AG04450 (cell line): ENCODE measurements at regions not wholly inside any gene's neighbourhood (a gene's known extent, or its start where the extent isn't known, plus 50 kb on each side); places are given as distances from the start of the nearest gene placed in this dataset.

Experiments used
- CTCF ChIA-PET: fragments of 300-600, 350-600 bp; formaldehyde crosslinking; extraction: SDS; loops from one replicate; lab custom pipeline; 2022; ENCODE audit warnings: antibody characterized with exemption, inconsistent platforms; lab: Charles Lee
- POLR2A ChIA-PET: fragments of 350-600 bp; formaldehyde crosslinking; extraction: SDS; loops from one replicate; lab custom pipeline; 2021; ENCODE audit warnings: antibody characterized with exemption, inconsistent platforms; lab: Yijun Ruan, JAX
- DNase-seq: peaks from one replicate; pipeline ENCODE4 v3.0.0-alpha.2; 2011; ENCODE audit warnings: low read depth, low spot score
- H3K27ac ChIP-seq: one replicate; pipeline ENCODE4 v1.5.1; 2012; ENCODE audit warnings: low read depth, low read length, control low read depth
- H3K27me3 ChIP-seq: one replicate; pipeline ENCODE4 v1.6.0; 2012; ENCODE audit warnings: low read length; ENCODE audit not compliant: control insufficient read depth, insufficient read depth
- H3K4me3 ChIP-seq: 2 replicates; pipeline ENCODE4 v1.5.1; 2011; ENCODE audit warnings: mild to moderate bottlenecking, low read depth, low read length, control low read depth
- H3K9me3 ChIP-seq: 2 replicates; pipeline ENCODE4 v1.5.1; 2012; ENCODE audit warnings: low read length; ENCODE audit not compliant: control insufficient read depth, insufficient read depth
- TF ChIP-seq, protein P1 (sequence below): IDR thresholded peaks from 2 replicates; pipeline ENCODE4 v1.5.1; 2011; ENCODE audit warnings: low read depth, low read length, control low read depth, inconsistent platforms

GRCh38 chr5:81851481-81852178 lies 100.7 kb upstream of the SSBP2 start:
- TF ChIP-seq, protein P1, sequence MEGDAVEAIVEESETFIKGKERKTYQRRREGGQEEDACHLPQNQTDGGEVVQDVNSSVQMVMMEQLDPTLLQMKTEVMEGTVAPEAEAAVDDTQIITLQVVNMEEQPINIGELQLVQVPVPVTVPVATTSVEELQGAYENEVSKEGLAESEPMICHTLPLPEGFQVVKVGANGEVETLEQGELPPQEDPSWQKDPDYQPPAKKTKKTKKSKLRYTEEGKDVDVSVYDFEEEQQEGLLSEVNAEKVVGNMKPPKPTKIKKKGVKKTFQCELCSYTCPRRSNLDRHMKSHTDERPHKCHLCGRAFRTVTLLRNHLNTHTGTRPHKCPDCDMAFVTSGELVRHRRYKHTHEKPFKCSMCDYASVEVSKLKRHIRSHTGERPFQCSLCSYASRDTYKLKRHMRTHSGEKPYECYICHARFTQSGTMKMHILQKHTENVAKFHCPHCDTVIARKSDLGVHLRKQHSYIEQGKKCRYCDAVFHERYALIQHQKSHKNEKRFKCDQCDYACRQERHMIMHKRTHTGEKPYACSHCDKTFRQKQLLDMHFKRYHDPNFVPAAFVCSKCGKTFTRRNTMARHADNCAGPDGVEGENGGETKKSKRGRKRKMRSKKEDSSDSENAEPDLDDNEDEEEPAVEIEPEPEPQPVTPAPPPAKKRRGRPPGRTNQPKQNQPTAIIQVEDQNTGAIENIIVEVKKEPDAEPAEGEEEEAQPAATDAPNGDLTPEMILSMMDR, result no peak
- peak overlapping the region; percentile 60 for H3K4me3 ChIP-seq
- DNase-seq, result peak; percentile 88
- CTCF ChIA-PET, result interaction anchor here (0.5 to 2.7 kb wide), 11 partner anchors 13 to 426 kb away, joined by 3 to 19 read pairs (median 5); no protein-coding TSS in a partner anchor
- no peaks in the 10 kb centered on the region for H3K27me3 ChIP-seq
- no peaks in the 10 kb centered on the region for H3K9me3 ChIP-seq
- POLR2A ChIA-PET, result interaction anchor here (0.6 to 3.4 kb wide), 18 partner anchors 13 to 550 kb away, joined by 3 to 199 read pairs (median 7); partner anchors contain the start of genes ATG10, SSBP2 and ZCCHC9
- H3K27ac ChIP-seq, result peak overlapping the region; percentile 94

DNA sequence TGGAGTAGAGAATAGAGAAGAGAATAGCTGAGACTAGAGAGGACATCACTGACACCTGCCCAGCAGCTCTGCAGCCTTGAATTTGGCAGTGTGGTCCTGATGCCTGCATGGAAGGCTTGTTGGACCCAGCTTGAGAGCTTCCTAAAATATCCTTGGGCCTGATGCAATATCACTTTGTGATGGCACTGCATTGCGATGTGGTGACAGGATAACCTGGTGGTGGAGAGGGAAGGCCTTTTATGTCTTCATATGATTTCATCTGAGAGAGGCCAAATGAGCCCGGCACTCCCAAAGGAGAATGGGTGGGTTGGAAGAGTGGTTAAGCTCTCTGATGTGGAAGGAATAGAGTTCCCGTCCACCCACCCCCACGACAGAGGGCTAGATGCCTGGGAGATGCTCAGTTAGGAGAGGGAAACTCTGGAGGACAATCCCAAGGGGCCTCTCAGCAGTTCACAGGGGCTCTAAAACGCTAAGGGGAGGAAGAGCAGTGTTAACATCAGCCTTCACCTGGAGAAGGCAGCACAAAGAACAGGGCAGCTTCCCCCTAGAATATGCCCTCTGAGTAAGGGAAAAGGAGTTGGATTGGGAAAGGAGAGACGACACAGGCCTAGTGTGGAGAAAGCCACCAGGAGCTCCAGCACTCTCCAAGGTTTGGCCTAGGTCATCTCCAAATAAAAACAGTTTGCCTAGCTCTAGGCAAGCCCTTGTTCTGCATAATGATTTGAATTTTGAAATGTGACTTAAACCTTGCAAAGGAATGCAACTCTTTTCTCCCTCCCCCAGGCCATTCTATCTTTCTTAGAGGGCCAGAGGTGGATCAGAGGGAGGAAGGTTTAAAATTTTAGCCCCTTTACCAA lies 99.8 kb upstream of the SSBP2 start:
- Histone ChIP-seq H3K27me3 (no peaks in the 10 kb centered on the region), H3K9me3 (no peaks in the 10 kb centered on the region), H3K27ac (peak overlapping the region; percentile 66), H3K4me3 (no peak overlapping the region; the same call in 1 of the 2 replicates)
- ChIA-PET POLR2A (interaction anchor here (0.6 to 3.4 kb wide), 8 partner anchors 62 to 548 kb away, joined by 3 to 199 read pairs (median 16); partner anchors contain the start of gene SSBP2), CTCF (interaction anchor here (0.9 to 2.7 kb wide), 9 partner anchors 12 to 425 kb away, joined by 3 to 19 read pairs (median 5); no protein-coding TSS in a partner anchor)
- DNase-seq, result no peak
- TF ChIP-seq, protein P1, result no peak

DNA sequence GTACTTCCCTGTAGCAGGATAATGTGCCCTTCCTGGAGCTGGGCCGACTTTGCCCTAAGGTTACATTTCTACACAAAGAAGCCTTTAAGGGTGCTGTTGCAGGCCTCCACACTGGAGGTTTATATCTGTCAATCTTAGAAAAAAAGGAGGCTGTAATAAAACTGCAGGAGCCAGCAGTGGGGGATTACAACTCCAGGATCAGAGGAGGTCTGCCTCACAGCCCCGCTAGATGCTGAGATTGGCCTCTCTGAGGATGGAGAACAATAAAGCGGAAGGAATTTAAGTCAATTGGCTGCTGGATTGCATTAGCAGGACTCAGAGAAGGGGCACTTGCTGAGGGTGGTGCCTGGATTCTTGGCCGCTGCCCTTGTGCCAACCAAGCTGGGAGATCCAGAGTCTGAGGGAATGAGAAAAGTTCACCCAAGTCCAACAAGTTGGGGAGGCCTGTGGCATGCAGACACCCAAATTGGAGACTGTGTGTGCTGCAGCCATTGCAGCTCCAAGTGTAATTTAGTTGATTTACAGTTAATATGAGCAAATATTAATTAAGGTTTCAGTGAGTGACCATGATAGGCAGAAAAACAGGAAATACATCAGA lies 99.0 kb upstream of the SSBP2 start:
- Histone ChIP-seq H3K27me3 (no peaks in the 10 kb centered on the region), H3K27ac (no peak overlapping the region), H3K9me3 (no peaks in the 10 kb centered on the region), H3K4me3 (no peak overlapping the region)
- ChIA-PET POLR2A (interaction anchor here (0.6 to 3.4 kb wide), 3 partner anchors 61 to 315 kb away, joined by 3 to 199 read pairs (median 32); partner anchors contain the start of gene SSBP2), CTCF (interaction anchor here (1.5 to 1.6 kb wide), 4 partner anchors 11 to 425 kb away, joined by 3 to 8 read pairs (median 4); no protein-coding TSS in a partner anchor)
- DNase-seq, result no peak
- TF ChIP-seq, protein P1, result no peak

GRCh38 chr5:81848362-81848880 lies 97.5 kb upstream of the SSBP2 start:
- POLR2A ChIA-PET, result interaction anchor here (1.0 kb wide), 1 partner anchor 97 kb away, joined by 4 read pairs; the partner anchor contains the start of gene SSBP2
- CTCF ChIA-PET, result no interaction called here
- no peak for DNase-seq

More at GRCh38 chr5:81848362-81848880, 97.5 kb upstream of the SSBP2 start:
- Histone ChIP-seq H3K27me3 (no peaks in the 10 kb centered on the region), H3K9me3 (no peaks in the 10 kb centered on the region), H3K27ac (no peak overlapping the region), H3K4me3 (no peak overlapping the region)
- TF ChIP-seq, protein P1, result no peak
